Erythroblast (primary cell): ENCODE measurements at regions not wholly inside any gene's neighbourhood (a gene's known extent, or its start where the extent isn't known, plus 50 kb on each side); places are given as distances from the start of the nearest gene placed in this dataset.

Source experiments
- DNase-seq, 2 experiments: peaks; one replicate each; lab custom pipeline; 2025; lab: John Stamatoyannopoulos, UW
- GATA1 ChIP-seq: IDR thresholded peaks from 2 replicates; pipeline ENCODE4 v1.6.1; 2011; ENCODE audit warnings: low read depth, mild to moderate bottlenecking, control low read depth, low read length, moderate library complexity
- POLR2A ChIP-seq: IDR thresholded peaks from 2 replicates; pipeline ENCODE4 v1.6.1; 2011; ENCODE audit warnings: mild to moderate bottlenecking, low read length

DNA sequence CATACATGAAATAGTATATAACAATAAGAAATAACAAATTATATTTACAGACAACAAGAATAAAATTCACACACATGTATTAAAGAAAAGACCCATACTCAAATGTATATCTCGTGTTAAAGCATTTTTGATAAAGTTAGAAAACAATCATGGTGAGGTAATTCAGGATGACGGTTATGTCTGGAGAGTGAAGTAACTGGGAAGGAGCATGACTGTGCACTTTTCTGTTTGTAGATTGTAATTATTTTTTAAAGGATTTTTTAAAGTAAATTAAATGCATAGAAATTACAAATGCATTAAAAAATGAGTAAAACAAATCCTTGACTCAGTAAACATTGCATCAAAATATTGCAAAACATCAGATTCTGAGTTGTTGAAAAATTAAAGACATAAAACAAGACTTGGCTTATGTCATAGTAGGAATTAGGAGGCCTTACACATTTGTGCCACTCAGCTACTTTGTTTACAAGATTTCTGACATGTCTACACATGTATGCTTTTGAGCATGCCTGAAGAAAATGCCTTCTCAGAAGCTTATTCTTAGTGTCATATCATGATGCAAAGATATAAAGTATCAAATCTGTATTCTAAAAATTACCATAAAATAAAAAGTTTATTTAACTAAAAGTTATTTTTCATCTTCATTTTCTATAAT lies 1325.1 kb downstream of the SLC16A7 start:
- no peak for TF ChIP-seq GATA1
- peak in 1 of 2 experiments; percentile 45 for DNase-seq

DNA sequence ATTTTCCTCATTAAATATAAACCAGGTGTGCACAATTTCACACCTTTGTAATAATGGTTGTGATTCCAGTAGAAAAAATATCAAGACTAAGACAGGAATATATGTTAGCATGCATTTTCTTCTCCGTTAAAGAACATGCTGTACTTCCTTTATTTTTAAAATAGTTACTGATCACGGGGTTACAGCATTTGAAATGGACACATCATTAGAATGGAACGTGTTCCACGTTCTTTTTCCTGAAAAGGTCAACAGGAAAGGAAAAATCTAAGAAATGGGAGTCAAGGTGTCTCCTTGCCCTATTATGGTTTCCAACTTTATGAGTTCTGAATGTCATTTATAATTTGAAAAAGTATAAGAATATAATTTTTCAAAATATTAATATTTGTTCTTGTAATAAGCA lies 1325.7 kb downstream of the SLC16A7 start:
- DNase-seq, result no peak

DNA sequence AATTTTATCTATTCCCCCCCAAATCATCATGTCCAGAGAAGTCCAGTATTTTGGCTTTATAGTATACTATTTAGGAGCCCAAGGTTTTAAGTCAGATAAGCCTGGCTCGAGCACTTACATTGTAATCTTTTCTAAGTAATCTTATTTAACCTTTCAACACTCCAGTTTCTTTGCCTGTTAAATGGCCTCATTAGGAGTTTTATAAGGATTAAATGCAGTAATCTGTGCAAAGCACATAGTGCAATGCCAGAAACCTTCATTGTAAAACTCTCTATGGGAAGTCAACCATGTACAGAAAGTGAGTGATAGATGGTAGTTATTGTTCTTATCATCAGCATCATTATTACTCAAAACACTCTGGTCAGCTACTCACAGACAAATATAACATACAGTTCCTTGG lies 1330.4 kb downstream of the SLC16A7 start:
- DNase-seq, result peak in 1 of 2 experiments; percentile 1
- no peak for TF ChIP-seq GATA1
- TF ChIP-seq POLR2A, result no peak

More for the DNA sequence above, 1325.7 kb downstream of the SLC16A7 start:
- no peak for TF ChIP-seq POLR2A

DNA sequence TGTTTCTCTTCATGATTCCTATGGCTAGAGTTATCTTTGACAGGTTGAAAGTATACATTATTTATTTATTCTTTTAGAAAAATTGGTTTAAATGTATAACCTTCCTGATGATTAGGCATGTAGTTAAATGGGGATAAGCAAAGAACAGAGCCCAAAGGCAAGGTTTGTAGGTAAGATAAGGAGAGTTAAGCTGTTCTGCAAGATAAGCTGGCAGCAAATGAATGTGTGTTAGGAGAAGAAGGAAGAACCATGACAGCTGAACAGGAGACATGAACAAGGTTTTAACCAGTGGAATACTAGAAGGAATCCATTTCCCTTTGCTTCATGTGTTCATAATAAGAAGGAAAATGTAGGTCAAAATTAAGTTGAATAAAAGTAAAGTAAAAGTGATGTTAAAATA lies 1330.1 kb upstream of the USP15 start:
- TF ChIP-seq GATA1 (peak; percentile 39), POLR2A (no peak)
- peak; percentile 69 to 89 for DNase-seq

DNA sequence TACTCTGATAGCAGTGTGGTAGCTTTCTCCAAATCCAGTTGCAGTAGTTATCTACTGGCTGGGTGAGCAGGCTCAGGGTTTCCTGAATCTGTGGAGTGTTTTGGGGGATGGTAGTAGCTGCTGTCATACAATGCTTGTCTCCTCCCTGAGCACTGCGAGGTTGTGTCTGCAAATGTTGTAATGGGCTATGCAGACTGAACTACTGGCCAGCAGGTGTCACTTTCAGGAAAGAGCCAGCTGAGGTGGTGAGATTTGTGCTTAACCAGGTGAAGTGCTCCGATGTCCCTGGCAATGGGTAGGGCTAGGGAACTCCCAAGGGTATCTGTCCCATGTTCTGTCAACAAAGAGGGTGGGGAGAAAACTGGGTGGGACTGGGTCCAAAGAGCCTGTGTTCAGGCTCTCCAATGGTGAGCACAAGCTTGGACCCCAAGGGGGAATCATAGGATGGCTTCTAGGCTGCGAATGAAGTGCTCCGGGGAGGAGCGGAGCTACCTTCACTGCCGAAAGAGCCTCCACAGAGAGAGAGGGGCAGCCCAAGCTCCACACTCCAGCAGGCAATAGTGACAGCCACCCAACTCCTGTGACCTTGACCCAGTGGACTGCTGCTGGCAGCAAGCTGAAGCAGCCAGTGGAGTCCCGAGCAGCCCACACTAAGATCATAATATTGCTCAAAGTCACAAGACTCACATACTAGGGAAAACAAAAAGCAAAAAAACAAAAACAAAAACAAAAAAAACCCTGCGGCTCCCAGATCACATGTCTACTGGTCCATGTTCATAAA lies 1324.0 kb upstream of the USP15 start:
- TF ChIP-seq POLR2A, result no peak
- TF ChIP-seq GATA1, result no peak
- DNase-seq, result no peak

DNA sequence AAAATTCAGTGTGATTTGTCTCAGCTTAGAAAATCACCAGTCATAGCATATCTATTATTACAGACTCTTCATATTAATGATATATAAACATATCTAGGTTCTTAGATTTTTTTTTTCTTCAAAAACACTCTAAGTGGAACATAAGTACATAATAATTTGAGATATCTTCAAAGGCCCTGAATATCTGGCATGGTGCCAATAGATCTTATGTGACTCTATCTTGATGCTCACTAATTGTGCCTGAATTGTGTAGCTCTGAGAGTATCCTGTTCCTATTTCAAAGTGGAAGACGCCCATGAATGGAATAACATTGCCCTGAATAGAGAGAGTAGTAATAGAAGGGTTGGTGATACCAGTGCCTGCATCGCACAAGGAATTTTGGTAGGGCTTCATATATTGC lies 1312.7 kb upstream of the USP15 start:
- TF ChIP-seq GATA1 (no peak), POLR2A (no peak)
- no peak for DNase-seq

DNA sequence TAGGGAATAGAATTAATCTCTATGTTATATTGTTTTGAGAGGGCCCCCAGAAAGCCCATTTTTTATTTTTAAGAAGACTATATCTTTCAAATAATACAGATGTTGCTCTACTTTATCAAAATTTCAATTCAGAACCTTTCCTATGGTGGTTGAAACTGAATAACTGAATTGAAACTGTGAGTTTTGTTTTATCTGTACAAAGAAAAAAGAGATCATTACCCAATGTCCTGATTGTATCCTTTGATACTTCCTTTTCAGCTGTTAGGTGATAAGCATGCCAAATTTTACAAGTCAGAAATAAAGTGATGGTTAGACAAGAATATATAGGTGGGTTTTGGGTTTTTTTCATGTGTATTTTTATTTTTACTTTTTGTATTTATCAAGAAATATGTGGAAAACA lies 1293.1 kb upstream of the USP15 start:
- TF ChIP-seq POLR2A (no peak), GATA1 (no peak)
- DNase-seq, result no peak

DNA sequence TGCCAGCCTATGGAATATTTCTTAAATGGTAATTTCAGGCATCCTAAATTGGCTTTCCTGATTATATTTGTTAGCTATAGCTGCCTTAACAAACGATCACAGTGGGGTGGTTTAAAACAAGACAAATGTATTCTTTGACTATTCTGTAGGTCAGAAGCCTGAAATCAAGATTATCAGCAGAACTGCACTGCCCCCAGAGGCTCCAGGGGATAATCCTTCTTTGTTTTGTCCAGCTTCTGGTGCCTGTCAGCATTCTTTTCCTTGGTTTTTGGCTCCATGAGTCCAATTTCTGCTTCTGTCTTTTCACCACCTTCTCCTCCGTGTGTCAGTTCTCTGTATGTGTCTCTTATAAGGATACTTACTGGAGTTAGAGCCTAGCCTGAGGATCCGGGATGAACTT lies 1282.2 kb upstream of the USP15 start:
- DNase-seq, result peak; percentile 1 to 4
- no peak for TF ChIP-seq POLR2A
- TF ChIP-seq GATA1, result no peak

DNA sequence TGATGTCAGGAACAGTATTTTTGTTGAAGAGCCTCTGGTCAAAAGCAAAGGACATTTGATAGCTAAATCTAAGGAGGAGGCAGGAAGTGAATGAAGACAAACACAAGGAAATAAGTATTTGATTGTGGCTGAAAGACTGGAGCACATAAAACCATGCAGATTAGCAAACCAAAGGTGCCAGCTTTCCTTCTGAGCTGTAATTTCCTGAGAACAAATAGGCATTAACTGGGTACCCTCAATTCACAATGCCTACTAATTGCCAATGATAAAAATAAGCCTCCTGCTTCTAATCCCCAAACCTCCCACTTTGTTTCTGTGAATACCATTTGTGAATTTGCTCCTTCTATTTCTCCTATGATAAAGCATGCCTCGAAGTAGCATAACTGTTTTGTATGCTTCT lies 1279.6 kb upstream of the USP15 start:
- no peak for TF ChIP-seq POLR2A
- TF ChIP-seq GATA1, result no peak
- DNase-seq, result no peak

DNA sequence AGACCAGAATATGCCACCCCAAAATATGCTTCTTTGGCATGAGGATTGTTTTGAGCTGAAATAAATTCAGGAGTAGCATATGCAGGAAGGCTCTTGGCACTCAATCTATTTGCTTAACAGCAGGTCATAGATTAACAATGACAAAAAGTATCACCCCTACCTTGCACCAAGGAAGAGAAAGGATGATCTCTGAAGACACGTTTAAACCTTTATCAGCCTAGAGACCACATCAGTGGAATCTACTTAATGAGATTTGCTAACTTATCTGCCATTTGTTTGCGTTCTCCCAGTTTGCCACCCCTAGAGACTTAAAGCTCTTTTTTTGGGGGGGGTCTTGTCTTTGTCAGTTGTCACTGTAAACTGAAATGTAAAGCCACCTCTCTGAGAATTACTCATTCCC lies 1278.7 kb upstream of the USP15 start:
- TF ChIP-seq POLR2A (no peak), GATA1 (no peak)

DNA sequence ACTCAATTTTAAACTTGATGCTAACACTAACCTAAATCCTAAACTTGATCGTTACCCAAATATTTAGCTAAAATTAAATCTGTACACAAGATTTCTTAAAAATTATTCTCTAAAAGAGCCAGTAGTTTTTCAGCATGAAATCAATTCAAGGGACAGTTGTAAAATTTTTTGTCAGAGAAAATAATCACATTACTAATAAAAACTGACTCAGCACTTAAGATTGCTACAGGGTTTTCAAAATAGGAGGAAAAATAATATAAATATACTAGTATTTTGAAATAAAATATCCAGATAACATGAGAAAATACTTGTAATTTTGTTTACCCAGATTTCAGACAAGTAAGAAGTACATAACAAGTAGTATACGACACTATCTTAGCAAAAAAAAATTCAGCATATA lies 1268.1 kb upstream of the USP15 start:
- DNase-seq, result no peak
- TF ChIP-seq POLR2A (no peak), GATA1 (no peak)

More for the DNA sequence above, 1278.7 kb upstream of the USP15 start:
- no peak for DNase-seq

DNA sequence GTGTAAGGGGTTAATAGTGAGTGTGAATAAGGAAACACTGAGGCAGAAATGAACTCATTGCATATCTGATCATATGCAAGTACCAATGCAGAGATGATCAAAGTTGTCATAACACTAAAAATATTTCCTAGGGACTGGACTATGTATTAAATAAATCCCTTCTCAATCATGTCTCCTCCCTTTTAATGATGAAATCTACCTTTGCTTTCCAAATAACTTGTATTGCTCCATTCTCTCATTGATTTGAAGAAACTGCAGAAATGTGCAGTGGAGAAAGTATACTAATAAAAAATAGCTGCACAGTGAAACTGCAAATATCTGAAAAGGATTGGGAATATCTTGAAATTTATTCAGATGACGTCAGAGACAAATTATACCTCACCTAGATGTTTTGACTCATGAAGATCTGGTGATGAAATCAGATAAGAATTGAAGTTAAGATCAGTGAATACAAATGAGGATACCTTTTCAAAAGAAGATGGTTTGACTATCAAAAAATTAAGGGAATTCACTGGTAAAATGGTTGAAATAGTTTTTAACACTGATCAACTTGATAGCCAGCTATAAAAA lies 1264.9 kb upstream of the USP15 start:
- DNase-seq, result no peak
- no peak for TF ChIP-seq POLR2A
- TF ChIP-seq GATA1, result no peak

DNA sequence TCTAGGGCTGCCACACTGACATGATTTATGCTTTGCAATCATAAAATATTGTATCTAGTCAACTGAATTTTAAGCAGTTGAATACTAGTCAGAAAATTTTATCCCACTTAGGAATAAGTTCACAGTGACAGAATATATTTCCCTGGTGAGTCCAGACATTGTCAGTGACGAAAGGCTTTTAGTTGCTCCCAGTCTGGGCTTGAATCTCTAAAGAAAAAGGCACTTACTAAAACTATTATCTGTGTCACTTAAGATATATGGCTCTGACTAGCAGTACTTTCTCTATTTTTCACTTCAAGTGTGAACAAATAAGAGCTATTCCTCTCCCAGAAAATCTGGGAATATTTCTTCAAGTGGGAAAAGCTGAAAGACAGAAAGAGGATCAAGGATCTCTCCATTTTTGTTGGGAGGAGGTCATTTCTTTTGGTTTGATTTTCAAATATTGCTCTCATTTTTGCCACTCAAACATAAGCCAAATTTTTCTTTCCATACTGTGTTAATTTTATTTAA lies 1262.3 kb upstream of the USP15 start:
- no peak for TF ChIP-seq GATA1
- no peak for TF ChIP-seq POLR2A

DNA sequence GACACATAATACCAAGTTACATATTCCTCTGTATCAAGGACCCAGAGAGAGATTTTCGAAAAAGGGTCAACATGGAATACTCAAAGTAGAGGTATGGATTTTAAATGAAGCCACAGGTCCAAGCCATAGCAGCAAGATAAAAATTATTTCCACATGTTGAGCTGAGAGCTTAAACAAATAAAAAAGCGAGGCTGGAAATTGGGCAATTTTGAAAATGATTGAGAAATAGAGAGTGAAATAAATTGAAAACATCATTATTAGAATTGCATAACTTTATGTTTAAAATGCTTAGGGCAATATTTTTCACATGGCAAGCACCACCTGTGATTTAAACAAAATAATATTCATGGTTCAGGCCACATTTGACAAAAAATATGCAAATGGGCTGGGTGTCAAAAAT lies 1251.0 kb upstream of the USP15 start:
- TF ChIP-seq GATA1, result no peak
- no peak for TF ChIP-seq POLR2A
- DNase-seq, result no peak

More for the DNA sequence above, 1262.3 kb upstream of the USP15 start:
- DNase-seq, result no peak
